NCI-H187 (cell line): ENCODE measurements at regions not wholly inside any gene's neighbourhood (a gene's known extent, or its start where the extent isn't known, plus 50 kb on each side); places are given as distances from the start of the nearest gene placed in this dataset.
"Not testable (repeated sequence)": the region's sequence is repeated elsewhere in the genome, so short reads cannot be mapped to it uniquely, and the experiment has no call there.

Source experiments
- DNase-seq, 2 experiments: peaks; one replicate each; lab custom pipeline; 2025; lab: John Stamatoyannopoulos, UW

DNA sequence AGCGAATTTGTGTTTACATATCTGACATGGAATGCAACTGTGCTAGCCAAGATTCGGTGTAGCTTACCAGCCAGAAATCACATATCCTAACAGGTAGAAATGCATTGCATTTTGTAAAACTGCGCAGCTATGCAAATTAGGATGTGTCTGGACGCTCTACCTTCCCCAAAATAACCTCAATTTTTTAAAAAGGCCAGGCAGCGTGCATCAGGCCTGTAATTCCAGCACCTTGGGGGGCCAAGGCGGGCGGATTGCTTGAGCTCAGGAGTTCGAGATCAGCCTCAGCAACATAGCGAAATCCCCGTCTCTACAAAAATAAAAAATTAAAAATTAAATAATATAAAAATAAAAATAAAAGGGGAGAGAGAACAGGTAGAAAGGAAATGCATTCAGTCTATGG, 305.0 kb downstream of the TYW1 start:
- DNase-seq, result no peak

DNA sequence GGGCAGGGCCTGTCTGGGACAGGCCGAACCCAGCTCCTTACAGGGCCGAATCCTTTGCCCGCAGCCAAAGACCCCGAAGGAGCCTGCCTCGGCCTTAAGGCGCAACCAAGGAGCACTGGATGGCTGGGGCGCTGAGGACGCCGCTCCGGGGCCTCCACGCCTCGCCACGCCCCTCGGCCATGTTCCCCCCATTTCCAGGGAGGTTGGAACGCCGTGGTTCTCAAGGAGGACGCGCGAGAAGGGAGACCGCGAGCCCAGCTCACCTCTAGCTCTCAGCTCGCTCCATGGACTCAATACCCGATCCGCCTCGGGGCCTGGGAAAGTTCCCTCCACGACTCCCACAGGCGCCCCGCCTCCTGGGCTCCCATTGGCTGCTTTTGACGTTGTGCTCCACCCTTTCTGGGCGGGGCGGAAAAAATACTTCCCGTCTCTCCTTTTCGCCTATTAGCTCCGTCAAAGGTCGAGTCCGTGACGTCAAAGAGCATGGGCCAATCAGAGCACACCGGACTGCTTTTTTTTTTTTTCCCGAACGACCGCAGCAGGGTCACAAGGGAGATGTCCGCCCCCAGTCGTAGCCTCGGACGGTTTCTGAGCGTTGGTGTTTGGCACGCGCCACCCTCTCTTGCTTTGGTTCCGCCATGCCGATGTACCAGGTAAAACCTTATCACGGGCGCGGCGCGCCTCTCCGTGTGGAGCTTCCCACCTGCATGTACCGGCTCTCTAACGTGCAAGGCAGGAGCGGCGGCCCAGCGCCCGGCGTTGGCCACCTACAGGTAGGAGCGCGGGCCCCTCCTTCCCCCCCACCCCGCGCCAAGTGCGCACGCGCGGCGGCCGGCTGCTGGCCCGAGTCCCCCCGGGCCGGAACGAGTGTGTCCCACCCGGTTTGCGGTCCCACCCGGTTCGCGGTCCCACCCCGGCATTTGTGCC, 305.7 kb downstream of the TYW1 start:
- DNase-seq, result peak; percentile 99

DNA sequence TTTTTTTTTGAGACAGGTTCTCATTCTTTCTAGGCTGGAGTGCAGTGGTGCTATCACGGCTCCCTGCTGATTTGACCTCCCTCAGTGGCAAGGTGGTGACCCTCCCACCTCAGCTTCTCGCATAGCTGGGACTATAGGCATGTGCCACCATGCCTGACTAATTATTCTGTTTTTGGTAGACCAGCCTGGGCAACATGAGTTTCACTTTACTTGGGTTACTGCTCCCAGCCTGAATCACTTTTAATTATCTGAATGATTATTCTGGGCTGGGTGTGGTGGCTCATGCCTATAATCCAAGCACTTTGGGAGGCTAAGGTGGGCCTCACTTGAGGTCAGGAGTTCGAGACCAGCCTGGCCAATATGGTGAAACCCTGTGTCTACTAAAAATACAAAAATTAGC, 308.2 kb downstream of the TYW1 start:
- DNase-seq, result not testable (repeated sequence)

DNA sequence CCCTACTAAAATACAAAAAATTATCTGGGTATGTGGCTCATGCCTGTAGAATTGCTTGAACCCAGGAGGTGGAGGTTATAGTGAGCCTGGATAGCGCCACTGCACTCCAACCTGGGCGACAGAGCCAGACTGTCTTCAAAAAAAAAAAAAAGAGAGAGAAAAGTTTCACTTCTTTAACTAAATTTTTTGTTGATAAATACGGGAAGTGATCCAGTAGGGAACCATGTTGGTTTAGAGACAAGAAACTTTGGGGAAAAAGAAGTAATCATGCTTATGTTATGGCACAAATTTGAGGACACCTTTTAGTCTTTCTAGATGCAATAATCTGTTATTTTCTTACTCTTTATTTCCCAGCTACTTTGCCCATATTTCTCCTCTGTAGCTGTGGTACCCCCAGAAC, 309.7 kb downstream of the TYW1 start:
- no peak for DNase-seq

DNA sequence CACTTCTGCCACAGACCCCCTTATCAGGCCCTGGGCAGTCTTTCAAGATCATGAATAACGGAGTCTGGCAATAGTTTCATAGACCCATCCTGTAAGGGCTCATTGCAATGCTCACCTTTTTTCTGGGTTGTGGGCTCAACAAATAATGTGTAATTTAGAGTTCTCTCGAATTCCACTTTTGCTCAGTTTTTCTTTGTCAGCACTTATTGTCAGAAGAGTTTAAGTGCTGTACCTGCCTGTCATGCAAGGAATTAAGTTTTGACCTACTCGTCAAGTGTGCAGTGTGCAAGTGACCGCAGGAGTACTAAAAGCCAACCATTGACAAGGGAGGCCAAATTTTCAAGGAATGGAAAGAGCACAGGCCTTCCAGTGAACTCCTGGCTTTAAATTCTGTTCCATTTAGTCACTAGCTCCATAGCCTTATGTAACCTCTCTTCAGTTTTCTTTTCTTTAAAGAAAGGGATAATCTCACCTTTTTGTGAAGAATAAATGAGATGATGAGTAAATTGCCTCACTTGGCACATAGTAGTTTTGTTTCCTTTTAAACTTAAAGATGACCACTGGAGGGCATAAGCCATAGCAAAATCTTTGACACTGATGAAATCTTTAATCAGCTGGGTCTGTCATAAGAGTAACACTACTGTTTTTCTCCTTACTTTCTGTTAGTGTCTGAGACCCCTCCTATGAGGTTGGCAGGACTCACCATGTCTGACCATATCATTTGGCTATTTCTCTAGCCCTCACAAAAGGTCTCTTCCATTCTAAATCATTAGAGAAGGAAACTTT, 313.3 kb downstream of the TYW1 start:
- DNase-seq, result no peak

DNA sequence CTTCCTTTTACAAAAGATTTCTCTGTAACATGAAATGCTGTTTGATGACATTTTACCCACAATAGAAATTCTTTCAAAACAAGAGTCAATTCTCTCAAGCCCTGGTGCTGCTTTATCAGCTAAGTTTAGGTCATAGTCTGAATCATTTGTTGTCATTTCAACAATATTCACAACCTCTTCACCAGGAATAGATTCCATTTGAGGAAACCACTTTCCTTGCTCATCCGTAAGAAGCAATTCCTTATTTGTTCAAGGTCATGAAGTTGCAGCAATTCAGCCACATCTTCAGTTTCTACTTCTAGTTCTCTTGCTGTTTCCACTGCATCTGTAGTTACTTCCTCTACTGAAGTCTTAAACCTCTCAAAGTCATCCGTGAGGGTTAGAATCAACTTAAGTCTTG, 315.3 kb downstream of the TYW1 start:
- DNase-seq, result no peak

DNA sequence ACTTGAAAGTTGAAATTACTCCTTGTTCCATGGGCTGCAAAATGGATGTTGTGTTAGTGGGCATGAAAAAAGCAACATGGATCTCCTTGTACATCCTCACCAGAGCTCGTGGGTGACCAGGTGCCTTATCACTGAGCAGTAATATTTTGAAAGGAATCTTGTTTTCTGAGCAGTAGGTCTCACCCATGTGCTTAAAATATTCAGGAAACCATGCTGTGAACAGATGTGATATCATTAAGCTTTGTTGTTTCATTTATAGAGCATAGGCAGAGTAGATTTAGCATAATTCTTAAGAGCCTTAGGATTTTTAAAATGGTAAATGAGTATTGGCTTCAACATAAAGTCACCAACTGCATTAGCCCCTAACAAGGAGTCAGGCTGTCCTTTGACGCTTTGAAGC, 316.6 kb downstream of the TYW1 start:
- no peak for DNase-seq

DNA sequence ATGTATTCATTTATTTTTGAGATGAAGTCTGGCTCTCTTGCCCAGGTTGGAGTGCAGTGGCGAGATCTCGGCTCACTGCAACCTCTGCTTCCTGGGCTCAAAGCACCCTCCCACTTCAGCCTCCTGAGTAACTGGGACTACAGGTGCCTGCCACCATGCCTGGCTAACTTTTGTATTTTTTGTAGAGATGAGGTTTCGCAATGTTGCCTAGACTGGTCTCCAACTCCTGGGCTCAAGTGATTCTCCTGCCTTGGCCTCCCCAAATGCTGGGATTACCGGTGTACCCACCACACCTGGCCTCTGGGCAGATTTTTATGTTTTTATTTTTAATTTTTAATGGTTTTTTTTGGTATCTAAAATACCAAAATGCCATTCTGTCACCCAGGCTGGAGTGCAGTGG, 320.3 kb downstream of the TYW1 start:
- DNase-seq, result not testable (repeated sequence)

DNA sequence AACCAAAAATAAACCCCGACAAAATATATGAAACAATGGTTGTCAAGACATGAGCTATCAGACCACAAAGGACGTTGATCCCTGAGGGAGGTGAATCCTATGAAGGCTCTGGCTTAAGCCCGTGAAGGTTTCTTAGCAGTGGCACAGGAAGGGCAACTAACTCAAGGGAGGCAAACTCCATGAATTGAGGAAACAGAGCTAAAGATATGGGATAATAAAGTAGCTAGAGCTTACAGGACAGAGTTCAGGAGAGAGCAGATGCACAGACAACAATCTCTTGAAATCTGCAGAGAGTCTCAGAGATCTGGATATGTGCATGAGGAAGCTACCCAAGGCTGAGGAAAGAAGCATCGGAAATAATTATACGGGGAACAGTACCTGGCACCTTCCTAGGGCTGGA, 331.6 kb downstream of the TYW1 start:
- DNase-seq, result not testable (repeated sequence)

DNA sequence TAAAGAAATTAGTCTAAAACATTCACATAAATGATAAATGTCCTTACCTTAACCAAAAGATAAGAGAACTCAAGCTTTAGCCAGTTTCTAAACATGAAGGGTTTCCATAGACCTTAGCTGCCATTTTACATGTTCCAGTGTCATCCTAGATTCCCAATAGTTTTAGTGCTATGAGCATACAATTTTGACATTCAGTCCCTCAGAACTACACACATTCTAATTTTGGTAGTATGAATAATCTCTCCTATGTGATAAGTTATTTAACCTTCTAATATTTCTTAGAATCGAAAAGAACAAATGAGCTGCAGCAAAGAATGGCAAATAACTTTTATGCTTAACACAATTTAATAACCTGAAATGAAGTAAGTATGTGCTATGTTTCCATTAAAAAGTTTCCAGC, 338.5 kb downstream of the TYW1 start:
- not testable (repeated sequence) for DNase-seq

DNA sequence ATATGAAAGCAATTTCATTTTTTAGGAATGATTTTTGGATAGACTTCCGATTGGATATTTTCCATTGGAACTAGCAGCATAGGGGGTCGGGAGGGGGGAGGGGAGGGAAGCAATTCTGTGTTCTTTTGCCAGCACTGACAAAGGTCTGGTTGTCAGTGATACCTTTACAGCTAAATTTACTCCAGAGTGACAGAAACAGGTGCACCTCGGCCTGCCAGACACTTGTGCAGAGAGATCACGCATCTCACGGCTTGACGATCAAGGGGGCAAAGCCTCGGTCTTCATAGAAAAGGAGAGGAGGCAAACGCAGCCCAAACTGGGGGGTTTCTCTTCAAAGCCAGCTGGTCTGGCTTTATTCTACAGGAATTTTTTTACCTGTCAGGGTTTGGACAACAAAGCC, 339.0 kb downstream of the TYW1 start:
- not testable (repeated sequence) for DNase-seq

DNA sequence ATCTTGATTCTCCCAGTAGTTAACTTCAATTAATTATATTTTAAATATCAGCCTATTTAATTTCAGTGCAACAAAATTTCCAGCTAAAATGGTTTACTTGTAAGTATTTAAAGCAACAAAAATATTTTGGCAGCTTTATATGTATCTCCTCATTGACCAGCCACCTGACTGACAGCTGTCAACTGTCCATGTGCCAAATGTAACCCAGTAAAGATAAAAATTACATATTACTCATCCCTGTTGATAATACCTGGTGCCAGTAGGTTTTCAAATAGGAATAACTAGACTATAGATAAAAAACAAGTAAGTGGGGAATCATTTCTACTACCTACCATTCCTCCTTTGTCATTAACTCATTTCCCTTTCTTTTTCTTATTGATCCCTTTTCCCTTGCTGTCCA, 341.9 kb downstream of the TYW1 start:
- not testable (repeated sequence) for DNase-seq

DNA sequence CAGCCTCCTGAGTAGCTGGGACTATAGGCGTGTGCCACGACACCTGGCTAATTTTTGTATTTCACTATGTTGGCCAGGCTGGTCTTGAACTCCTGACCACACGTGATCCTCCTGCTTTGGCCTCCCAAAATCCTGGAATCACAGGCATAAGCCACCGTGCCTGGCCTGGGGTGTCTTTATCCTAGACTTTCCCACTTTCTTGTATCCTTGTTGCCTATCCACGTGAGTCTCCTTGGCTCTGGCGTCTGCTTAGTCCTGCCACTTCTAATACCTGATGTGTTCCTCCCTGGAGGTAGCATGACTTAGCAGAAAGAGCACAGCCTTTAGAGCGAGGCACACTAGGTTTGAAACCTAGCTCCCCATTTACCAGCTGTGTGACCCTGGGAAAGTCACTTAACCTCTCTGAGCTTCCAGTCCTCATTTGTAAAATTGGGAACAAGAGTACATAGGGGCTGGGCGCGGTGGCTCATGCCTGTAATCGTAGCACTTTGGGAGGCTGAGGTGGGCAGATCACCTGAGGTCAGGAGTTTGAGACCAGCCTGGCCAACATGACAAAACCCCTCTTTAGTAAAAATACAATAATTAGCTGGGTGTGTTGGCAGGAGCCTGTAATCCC, 344.6 kb downstream of the TYW1 start:
- no peak for DNase-seq

DNA sequence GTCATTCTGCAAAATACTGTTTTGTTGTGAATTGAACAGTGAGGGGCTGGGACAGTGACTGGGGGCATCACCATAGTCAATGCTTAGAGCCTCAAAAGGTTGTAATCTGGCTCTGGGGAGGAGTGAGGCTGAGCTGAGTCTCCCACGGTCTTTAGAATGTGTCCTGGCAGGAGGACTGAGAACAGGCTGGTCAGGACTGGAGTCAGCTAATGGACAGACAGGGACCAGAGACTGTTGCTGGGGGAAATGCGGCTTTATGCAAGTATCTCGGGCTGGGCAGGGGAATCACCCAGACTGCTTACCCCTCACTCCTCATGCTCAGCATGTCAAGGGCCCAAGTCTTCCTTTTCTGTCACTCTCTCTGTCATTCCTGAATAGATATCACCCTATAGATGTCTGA, 346.5 kb downstream of the TYW1 start:
- DNase-seq, result no peak

DNA sequence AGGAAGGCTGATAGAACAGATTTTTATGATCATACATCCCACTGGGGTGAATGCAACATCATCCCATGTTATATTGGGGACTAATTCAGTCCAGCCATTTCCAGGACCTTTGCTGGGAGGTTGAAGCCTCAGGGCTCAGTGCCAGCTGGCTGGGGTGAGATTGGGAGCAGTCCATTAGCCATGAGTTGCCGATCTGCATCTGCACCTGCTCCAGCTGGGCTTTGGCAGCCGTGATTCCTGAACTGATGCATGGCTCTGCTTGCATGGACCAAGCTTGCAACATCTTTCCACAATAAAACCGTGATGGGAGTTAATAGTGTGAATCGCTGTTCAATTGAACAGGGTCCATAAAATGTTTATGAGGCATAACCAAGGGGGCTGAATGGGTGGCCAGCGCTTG, 346.9 kb downstream of the TYW1 start:
- peak in 1 of 2 experiments; percentile 49 for DNase-seq

DNA sequence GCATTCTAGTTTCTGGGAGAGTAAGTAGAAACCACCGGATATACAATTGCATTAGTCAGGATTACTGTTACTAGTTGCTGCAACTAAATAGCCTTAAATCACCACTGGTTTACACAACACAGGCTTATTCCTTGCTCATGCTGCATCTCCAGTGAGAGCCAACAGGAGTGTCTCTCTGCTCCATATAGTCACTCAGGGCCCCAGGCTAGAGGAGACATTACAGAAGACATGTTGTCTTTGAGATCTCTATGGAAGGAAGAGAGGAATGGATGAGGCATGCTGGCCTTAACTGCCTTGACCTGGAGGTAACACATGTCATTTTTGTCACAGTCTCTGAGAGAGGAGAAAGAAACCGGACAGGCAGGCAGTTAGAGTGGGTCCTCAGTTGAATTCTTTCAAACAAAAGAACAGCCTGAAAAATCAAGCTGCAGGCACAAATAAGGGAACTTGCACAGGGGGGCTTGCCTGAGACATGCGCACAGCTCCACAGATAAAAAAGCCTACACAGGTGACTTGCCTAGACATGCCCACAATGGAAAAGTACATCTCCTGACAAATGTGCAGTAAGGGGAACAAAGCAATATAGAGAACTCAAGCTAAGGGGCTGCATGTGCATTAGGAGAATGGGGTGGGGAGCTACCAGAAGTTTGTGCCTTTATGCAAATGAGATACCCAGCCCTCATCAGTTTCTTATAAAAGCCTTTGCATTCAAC, 348.0 kb downstream of the TYW1 start:
- no peak for DNase-seq

DNA sequence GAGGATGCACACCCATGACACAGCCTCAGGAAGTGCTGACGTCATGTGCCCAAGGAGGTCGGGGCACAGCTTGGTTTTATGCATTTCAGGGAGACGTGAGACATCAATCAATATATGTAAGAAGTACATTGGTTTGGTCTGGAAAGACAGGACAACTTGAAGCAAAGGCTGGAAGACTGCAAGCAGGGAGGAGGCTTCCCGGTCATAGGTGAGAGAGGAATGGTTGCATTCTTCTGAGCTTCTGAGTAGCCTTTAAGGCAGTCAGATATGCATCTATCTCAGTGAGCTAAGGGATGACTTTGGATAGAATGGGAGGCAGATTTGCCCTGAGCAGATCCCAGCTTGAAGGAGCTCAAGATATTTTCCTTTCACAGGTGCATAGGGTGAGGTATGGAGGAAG, 349.5 kb downstream of the TYW1 start:
- no peak for DNase-seq

DNA sequence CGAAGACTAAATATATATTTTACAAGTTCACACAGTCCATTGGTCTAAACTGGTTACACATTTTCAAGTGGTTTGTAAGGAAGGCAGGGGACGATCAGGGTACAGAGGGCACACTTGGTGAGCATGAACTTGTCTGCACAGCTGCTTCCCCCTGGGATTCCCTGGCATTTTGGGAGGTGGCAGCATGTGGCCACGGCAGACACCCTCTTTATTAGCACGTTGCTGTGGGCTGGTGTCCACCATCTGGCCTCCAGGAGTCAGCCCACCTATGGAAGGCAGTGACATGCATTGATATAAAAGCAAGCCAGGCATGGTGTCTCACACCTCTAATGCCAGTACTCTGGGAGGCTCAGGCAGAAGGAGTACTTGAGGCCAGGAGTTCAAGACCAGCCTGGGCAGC, 350.2 kb downstream of the TYW1 start:
- DNase-seq, result no peak

DNA sequence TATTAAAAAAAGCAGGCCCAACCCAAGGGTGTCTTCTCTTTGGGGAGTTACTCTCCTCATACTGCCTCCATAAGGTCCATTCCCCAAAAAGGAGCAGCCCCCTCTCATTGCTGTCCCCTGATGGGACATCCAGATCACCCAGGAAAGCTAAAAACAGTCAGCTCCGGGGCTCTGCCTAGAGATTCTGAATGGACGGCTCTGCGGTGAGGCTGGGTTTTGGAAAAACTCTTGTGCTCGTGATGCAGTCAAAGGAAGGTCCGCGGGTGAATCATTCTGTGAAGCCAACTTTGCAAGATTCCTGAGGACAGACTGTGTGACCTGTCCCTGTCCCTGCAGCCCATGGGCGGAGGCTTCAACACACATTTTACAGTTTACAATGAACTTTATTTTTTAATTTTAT, 351.5 kb downstream of the TYW1 start:
- DNase-seq, result no peak

DNA sequence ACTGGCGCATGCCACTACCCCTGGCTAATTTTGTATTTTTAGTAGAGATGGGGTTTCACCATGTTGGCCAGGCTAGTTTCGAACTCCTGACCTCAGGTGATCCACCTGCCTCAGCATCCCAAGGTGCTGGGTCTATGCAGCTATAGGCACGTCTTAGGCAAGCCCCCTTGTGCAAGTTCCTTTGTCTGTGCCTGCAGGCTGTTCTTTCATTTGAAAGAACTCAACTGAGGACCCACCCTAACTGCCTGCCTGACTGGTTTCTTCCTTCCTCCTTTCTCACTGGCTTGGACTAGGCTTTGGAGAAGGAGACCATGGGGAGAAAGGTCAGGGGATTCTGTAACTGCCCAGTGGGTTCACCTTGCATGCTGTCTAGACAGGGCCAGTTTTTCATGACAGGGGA, 361.0 kb downstream of the TYW1 start:
- not testable (repeated sequence) for DNase-seq

DNA sequence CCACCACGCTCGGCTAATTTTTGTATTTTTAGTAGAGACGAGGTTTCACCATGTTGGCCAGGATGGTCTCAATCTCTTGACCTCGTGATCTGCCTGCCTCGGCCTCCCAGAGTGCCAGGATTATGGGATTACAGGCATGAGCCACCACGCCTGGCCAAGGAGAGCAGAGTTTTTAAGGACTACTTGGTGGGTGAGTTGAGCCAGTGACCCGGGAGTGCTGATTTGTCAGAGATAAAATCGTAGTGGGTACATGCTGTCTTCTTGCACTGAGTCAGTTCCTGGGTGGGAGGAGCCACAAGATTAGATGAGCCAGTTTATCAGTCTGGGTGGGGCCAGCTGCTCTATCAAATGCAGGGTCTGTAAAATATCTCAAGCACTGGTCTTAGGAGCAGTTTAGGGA, 361.7 kb downstream of the TYW1 start:
- not testable (repeated sequence) for DNase-seq

DNA sequence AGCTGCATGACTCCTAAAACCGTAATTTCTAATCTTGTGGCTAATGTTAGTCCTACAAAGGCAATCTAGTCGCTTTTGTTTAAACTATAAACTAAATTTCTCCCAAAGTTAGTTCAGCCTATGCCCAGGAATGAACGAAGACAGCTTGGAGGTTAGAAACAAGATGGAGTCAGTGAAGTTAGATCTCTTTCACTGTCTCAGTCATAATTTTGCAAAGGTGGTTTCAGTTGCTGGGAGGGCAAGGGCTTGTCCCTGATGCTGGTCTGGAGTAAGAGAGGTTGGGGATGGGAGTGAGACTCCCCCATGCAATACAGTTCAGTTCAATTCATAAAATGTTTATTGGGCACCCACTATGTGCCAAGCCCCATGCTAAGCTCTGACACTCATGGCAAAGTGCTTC, 362.1 kb downstream of the TYW1 start:
- DNase-seq, result not testable (repeated sequence)
